NCI-H524 (cell line): ENCODE measurements at regions not wholly inside any gene's neighbourhood (a gene's known extent, or its start where the extent isn't known, plus 50 kb on each side); places are given as distances from the start of the nearest gene placed in this dataset.

ENCODE experiments used
- DNase-seq, 2 experiments: peaks; one replicate each; lab custom pipeline; 2025; lab: John Stamatoyannopoulos, UW

DNA sequence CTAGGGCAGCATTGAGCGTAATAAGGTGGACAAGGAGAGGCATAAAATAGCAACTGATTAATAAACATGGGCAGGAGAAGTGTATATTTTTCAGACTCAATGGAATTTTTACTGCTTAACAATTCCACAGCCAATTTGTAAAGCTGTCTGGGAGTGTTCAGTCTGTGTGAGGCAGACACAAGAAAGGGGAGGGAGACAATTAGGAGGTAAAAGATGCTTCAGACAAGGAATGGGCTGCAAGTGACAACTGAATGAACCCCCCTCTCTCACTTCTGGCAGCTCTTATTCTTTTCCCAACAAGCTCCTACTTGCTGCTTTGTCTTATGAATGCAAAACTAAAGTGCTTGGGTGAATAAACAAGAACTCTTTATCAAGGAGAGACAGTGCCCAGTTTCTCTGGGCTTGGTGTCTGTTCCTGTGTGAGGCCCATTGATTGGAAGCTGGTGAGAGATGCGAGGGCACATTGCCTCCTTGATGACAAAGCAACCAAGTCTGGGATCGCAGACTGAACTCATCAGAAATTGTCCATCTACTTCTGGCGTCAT lies 575.3 kb downstream of the RNF144B start:
- no peak for DNase-seq

DNA sequence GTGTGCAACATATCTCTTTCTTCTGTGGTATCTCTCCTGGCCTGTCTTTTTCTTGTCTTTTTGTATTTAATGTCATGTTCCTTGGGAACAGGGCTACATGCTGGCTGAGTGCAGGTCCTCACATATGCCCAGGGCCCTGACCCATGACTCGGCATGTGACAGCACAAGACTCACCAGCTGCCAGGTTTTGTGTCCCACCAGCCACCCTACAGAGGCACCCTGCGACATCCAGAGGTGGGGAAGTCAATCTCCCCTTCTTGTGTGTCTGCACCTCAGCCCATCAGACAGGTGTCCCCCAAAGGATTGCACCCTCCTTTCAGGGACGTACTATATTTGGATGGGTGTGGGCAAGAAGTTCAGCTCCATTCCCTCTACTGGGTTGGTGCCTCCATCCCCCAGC lies 576.3 kb downstream of the RNF144B start:
- DNase-seq, result no peak

DNA sequence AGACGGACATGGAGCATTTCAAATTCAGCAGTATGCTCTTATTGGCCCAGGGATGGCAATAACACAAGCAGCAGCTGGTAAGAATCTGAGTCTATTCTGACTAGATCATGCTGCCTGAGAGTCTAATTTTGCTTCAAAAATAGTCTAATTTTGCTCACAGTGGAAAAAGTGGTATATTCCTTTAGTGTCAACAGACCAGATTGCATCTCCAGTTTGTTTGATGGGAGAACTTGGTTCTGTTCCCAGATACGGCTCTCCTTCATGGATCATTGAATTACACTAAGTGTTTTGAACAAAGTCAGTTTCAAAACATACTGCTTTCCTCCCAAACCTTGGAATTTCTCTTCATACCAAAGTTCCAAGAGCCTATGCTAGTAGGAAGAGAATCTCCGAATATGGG lies 586.1 kb downstream of the RNF144B start:
- no peak for DNase-seq

DNA sequence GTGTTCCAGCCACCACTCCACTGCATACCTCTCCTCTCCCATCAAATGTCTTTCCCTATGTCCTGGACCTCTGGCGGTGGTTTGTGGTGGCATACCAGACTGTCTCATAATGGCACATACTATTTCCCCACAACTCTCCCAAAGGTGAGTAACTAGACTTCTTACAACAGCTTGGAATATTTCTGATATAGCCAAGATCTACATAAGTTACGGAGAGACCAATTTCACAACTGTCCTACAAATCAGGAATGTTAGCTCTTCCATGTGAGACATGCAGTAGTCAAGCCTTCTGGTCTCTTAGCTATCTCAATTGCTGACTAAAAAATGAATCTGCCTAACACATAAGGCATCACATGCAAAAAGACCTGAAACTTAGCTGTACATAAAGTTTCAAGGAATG lies 588.9 kb downstream of the RNF144B start:
- no peak for DNase-seq

DNA sequence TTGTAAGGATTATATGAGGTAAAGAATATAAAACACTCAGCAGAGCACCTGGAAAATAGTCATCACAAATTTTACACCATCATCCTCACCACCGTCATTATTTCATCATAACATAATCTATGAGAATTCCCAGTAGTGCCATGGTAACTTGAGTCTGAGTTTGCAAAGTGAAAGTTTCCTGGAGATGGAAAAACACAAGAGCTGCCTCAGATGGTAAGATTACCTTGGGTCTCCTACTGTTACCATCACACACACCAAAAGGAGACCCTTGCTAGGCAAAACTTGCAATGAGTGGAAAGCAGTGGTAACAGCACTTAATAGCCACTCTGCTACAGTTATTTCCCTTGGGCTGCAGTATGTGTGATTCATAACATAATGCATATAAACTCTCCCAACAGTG lies 589.8 kb downstream of the RNF144B start:
- no peak for DNase-seq

DNA sequence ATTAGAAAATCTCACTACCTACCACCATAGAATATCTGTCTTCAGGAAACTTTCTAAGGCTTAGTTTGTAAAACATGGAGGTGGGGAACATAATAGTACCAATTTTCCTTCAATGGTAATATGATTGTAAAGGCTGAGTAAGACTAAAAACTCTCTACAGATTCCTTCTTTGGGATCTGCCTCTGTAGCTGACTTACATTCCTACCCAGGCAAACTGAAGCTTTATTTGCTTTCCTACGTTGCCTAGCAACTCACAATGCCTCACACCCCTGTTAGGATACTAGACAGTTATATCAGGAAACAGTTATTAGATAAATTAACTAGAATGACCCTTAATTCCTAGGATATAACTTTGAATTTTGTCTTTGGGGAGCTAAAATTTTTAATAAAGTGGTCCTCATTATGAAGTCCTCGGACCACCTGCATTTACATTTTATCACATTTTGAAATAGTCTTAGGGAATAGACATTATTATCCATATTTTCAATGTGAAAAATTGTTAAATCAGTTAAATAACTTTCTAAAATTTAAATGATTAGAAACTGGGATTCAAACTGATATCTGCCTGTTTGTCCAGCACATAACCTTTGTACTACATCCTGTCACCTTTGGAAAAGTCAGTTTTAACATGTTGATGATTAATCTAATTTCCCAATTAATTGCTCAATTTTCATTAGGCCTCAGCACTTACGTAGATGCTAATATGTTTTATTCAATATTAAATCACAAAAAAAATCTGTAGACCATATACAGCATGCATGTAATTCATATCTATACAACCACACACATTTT lies 591.4 kb downstream of the RNF144B start:
- no peak for DNase-seq

DNA sequence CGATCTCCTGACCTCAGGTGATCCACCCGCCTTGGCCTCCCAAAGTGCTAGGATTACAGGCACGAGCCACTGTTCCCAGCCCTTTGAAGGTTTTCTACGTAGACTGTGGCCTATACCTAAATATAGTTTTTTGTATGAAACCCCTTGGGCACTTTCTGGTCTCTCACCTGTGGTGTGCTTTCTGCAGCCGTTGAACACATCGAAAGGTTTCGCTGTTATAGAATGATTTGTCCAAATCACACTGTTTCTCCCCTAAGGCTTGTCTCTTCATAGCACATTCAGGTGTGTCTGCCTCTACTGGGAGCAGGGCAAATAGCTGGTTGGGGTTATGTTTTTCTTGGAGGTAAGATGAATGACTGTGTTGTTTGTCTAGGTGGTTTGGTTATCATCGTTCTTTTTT lies 597.9 kb downstream of the RNF144B start:
- DNase-seq, result no peak

DNA sequence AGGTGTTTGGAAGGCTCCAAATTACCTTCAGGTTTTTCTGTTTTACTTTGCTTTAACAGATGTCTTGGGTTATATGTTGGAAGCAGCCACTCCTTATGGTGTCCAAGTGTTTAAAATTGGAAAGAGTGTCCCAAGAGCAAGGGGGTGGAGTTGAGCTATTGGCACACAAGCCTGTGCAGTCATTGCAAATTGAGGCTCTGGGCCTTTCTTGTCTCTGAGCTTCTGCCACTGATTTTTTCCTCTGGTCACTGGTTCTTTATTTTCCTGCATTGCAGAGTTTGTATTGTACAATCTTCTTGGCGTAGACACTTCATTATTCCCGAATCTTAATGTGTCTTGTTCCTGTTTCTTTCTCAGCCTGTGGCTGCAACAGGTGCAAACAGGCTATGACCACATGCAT lies 598.8 kb downstream of the RNF144B start:
- DNase-seq, result no peak

DNA sequence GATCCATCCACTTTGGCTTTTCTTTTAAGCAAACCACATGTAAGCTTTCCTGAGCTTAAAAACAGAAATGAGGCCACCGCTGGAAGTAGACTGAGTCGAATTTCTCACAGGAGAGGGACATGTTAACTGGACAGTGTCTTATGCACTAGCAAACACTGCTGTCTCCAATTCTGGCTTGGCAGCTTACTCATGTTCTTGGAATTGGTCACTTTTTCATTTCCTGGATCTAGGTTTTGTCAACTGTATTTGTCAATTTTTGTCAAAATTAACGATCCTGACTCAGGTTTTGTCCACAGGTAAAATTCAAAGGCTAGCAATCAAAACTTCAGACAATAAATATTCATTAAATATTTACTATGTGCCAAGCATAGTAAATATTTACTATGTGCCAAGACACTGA lies 601.5 kb downstream of the RNF144B start:
- no peak for DNase-seq

DNA sequence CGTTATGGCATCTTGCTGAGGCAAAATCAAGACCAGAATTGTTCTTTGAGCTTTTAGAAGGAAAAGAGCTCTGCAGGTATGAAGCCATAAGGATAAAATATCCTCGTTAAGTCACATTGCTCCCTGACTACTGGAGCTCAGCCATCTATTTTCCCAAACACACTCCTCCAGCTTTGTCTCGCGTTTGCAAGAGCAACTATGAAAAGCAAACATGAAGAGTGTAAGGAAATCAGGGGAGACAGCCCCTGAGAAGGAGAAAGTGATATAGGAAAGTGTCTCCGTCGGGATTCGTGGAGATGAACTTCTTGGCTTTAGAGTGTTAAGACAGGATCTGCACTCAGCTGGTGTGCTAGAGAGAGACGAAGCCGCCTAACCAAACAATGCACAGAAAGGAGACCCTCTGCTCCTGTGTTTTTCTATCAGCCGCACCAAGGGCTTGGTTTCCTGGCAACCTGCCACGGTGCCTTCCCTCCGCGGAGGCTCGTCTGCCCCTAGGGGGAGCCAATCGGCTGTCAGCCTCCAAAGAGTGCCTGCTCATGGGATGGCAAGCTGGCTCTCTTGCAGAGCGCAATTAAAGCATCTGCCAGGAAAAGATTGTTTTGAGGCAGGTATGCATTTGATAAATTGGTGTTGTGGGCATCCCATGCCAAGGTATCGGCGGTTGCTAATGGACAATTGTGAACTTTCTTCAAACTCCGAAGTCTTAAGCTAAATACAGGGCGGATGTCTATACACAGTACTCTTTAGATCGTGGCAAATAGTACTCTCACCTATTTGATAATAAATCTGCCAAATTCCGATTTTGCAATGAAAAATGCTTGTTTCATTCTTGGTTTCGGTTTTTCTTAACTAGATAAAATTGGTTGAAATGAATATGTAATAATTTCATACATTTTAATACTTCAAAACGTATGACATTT lies 603.2 kb downstream of the RNF144B start:
- DNase-seq, result peak; percentile 70 to 91

DNA sequence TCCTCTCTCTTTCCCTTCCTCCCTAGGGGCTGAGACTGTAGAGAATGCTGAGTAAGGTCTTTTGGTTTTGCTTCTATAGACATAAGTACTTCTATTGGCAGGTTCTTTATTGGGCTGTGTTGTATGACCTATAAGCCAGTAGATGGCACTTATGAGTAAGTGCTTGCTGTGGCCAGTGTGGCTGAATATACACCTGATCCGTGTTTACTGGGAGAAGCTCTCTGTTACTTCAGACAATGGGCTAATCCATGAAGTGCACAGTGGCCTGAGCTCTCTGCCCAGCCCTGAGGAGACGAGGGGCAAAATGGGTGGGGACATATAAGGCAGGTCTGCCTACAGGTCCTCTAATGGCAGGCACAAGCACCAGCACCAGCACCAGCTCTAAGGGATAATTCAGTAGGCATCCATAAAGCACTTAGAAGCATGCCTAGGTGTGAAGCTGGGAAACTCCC lies 610.3 kb downstream of the RNF144B start:
- DNase-seq, result peak; percentile 23 to 74

DNA sequence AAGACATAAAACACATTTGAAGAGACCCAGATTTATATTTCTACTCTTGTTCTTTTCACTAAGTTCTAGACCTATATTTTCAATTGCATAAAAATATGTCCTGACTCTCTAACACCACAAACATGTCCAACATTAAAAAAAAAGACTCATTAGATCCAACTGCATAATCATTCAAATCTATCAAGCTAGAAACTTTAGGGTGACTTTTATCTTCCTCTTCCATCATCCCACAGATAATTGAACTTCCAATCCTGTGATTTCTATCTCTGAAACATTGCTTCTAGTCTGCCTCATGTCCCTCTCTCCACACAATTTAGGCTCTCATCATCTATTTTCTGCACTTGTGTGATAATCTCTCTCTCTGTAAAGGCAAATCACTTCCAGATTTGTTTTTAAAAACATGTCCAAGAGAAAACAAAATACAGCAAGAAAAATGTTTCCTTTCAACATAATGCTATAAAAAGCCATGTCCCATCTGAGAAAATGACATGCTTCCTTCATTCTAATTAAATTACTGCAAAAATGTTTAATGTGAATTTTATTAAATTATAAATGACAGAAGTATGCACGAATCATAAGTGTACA lies 615.9 kb downstream of the RNF144B start:
- no peak for DNase-seq

DNA sequence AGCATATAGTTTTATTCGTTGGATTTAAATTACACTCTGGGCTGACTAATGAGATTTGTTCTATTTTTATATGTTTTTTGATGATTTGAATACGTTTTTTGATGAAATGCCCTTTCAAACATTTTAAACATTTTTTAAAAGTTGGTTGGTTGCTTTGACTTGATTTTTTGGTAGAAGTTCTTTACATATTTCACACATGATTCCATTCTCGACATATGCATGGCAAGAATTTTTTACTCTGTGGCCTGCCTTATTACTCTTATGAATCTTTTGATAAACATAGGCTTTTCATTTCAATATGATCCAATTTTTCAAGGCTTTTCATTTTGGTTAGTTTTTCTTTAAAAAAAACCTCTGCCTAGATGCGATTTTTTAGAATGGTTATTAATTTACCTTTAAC lies 617.0 kb downstream of the RNF144B start:
- DNase-seq, result no peak

DNA sequence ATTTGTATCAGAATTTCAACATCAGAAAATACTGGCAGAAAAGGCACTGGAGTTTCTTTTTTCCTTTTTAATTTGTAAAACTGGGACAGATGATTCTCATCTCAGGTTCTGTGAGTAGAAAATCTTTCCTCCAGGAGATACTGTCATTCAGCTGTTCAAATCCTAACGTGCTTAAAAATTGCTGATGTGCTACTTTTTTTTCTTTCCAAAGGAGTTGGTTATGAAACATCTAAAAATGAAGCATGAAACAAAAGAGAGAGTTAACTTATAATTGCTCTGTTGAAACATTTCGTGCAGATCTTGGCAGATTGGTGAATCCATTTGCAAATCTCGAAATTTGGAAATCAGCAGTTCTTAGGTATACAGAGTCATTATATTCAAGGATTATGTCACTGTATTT lies 622.6 kb downstream of the RNF144B start:
- DNase-seq, result no peak

DNA sequence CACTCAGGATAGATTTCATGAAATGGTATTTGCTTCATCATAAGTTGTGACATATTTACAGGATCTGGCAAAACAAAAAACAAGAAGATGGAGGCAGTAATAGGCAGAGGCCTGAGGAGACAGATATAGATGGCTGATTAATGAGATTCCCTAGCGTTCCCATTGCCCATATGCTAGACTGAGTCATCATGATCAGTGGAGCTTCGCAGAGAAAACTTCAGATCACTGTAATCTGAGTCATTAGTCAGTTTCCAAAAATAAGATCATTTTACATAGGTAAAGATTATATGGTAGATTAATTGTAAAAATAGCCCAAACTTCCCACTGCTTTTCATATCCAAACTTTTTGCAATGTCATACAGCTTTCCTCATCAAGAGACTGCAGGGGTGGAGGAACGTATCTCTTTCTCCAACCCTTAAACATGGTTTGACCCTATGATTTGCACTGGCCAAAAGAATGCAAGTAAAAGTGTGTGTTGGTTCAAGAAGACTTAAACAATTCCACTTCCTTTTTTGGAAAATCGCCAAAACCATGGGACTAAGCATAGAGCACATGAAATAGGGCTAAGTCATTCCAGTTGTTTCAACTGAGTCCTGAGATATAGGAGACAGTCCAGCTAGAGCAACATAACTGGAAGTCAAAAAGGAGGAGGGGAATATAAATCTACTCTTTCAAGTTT lies 626.0 kb downstream of the RNF144B start:
- no peak for DNase-seq

DNA sequence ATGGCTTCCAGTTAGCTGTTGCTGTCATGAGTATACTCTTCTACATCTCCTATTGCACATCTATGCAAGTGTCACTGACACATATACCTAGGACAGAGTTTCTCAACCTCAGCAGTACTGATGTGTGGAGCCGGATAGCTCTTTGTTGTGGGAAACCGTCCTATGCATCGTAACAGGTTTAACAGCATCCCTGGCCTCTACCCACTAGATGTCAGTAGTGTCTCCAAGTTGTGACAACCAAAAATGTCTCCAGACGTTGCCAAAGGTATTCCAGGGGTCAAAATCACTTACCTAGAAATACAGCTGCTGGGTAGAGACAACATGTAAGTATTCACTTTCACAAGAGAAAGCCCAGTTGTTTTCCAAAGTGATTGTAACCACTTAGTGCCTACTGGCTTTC lies 637.6 kb downstream of the RNF144B start:
- peak; percentile 60 to 78 for DNase-seq

DNA sequence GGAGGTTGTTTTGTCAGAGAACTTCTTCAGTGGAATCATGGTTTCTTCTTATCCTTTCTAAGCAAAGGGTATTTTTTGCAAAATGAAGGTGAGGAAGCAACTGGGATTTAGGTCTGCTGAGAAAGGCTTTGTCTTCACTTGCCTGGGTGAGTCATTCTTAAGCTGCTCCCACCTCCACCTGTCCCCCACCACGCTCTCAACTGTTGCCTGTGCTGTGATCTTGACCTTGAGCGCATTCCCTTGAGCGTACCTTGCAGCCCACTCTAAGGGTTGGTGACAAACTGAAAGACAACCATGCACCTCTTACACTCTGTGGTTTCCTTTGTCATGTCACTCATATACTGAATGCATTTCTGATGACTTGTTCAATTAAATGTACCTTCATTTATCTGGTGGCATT lies 641.1 kb downstream of the RNF144B start:
- no peak for DNase-seq

DNA sequence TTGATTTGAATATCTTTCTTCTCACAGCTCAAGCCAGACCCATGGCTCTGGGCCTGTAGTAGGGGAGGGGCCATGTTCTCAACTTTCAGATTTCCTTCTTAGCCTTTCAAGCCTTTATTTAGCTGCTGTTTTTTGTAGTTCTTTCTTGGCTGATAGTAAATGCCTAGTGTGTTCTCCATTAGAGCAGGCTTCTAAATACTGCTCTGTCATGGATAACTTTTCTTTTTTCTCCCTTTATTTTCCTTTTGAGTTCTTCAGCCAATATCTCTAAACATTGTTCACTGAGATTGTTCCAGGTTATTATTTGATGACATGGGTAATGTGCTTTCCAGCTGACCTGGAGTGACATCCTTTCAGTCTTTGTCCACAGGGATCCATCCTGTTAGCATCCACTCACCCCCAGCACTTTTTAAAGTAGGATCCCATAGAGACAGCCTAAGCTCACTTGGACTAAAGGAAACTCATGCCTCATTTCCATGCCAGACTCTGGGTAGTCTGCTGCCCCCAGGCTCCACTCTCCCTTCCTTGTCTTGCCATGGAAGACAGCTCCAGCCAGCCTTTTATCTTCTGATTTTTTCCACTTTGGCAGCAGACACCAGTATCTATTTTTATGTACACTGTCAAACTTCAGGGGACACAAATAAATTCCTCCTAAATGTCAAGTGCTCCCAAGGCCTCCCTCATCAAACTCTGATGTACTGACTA lies 645.6 kb downstream of the RNF144B start:
- no peak for DNase-seq

DNA sequence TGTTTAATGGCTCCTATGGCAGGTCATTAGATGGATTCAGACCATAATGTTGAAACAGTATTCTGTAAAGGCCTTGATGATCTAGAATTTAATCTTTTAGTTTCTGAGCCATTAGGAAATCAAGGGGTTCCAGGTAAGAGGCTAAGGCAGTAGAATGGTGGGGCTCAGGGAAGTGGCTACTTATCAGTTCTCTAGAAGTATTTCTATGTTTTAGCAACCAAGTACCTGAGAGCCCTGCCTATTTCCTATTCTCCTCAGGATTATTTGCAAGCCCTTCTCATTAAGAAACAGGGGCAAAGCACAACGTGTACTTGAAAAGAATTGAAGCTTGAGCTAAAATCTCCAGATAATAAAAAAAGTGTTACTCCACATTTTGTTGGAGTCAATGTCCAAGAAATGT lies 646.5 kb downstream of the RNF144B start:
- DNase-seq, result no peak

DNA sequence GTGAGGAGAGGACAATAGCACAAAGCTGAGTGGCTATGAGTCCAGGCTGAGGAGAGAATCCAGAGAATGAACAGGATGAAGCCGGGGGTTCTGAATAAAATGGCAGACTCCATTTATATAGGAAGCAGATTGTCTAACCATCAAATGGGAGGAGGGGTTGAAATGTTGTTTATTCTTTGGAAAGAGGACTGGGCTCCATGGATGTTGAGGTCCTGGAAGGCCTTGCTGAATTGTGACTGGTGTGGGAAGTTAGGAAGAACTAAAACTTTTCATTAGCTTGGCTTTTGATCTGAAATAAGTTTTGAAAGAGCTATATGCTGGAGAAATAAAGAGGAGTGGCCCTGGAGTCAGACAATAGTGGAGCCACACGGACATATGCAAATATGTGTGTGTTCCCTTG lies 647.8 kb downstream of the RNF144B start:
- DNase-seq, result no peak

DNA sequence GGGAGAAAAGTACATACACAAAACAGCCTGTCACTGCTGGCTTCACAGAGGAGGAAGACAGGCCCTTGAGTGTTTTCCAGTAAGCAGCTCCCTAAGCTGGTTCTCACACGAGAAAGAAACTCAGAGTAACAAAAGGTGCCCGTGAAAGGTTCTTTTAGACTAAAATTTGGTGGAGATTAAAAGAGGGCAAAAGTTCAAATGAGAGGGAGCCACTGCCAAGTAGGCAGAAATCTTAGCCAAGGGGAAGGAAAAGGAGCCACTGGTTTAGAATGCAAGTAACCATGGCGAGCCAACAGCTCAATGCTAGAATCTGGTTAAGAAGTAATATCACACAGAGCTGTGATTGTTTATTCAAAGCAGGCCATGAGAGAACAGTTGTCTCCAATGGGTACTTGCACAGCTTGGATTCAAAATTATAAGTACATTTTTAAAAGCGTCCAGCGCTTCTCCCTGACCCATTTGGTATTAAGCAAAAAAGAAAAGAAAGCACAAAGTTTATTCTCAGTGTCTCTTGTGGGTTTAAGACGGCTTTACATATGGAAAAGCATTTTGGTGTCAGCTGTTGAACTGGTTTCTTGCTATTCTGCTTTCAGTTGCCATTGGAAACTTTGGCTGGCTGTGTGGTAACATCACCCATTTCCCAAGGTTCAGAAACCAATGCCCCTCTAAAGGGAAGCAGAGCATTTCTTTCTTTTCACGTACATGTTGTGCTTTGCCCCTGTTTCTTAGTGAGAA lies 648.5 kb downstream of the RNF144B start:
- no peak for DNase-seq
